OCI-LY7 (cell line): ENCODE measurements at regions not wholly inside any gene's neighbourhood (a gene's known extent, or its start where the extent isn't known, plus 50 kb on each side); places are given as distances from the start of the nearest gene placed in this dataset.

ENCODE experiments used
- EZH2phosphoT487 ChIP-seq: fragments of 200-600 bp; sonication (generic); IDR thresholded peaks from 2 replicates; pipeline ENCODE4 v1.6.1; 2018; ENCODE audit warnings: low read depth, borderline replicate concordance, mild to moderate bottlenecking, mixed run types, antibody characterized with exemption, low read length, moderate library complexity, mixed read lengths
- TF ChIP-seq, protein P1 (sequence below): fragments of 200-600 bp; sonication (generic); conservative IDR thresholded peaks from 2 replicates; pipeline ENCODE4 v1.5.1; 2014; ENCODE audit warnings: mild to moderate bottlenecking, antibody characterized with exemption, low read length, moderate library complexity, mixed read lengths

DNA sequence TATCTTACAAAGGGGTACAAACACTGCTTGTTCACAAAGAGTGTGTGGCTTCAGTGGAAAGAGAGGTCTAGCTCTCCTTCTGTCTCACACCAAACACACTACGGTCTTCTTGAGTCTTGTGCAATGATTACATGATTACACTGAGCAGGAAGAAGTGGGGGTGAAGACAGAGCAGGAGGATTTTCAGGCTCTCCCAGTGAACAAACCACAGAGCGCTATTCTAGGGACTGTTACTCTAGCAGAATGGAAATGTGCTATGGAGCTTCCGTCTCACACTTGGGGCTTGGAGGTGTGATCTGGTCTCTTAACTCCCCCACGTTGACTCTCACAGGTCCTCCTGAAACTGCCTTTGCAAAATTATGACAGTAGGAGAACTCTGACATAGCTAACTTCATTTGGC, 203.4 kb downstream of the MYLK4 start:
- TF ChIP-seq, protein P1, sequence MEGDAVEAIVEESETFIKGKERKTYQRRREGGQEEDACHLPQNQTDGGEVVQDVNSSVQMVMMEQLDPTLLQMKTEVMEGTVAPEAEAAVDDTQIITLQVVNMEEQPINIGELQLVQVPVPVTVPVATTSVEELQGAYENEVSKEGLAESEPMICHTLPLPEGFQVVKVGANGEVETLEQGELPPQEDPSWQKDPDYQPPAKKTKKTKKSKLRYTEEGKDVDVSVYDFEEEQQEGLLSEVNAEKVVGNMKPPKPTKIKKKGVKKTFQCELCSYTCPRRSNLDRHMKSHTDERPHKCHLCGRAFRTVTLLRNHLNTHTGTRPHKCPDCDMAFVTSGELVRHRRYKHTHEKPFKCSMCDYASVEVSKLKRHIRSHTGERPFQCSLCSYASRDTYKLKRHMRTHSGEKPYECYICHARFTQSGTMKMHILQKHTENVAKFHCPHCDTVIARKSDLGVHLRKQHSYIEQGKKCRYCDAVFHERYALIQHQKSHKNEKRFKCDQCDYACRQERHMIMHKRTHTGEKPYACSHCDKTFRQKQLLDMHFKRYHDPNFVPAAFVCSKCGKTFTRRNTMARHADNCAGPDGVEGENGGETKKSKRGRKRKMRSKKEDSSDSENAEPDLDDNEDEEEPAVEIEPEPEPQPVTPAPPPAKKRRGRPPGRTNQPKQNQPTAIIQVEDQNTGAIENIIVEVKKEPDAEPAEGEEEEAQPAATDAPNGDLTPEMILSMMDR = no peak
- TF ChIP-seq EZH2phosphoT487 = no peak
